K562 (cell line): ENCODE measurements at regions not wholly inside any gene's neighbourhood (a gene's known extent, or its start where the extent isn't known, plus 50 kb on each side); places are given as distances from the start of the nearest gene placed in this dataset.

Source experiments
- MTA1 ChIP-seq: fragments of 450-650 bp; IDR thresholded peaks from 2 replicates; pipeline ENCODE4 v1.6.1; 2017; ENCODE audit warnings: borderline replicate concordance
- NCOA2 ChIP-seq, 2 experiments: fragments of 450-650 bp; IDR thresholded peaks; 2 replicates each; pipeline ENCODE4 v1.6.1; 2018; ENCODE audit warnings: mild to moderate bottlenecking in 2 of 2, moderate library complexity in 1 of 2; ENCODE audit not compliant: partially characterized antibody in 2 of 2
- NR2C2 ChIP-seq, 2 experiments: fragments of 200-800 bp in 1 of 2; sonication (Bioruptor generic) in 1 of 2; sonication (generic) in 1 of 2; formaldehyde crosslinking in 1 of 2; IDR thresholded peaks; 2 replicates each; pipeline versions ENCODE4 v1.6.1 to v1.8.0; 2016 to 2022; ENCODE audit warnings: mild to moderate bottlenecking in 1 of 2, missing compliant biosample characterization in 1 of 2, missing genetic modification characterization in 1 of 2, missing genetic modification reagents in 1 of 2
- POLR2A ChIP-seq: fragments of 450-650 bp; conservative IDR thresholded peaks from 2 replicates; pipeline ENCODE4 v1.6.1; 2016
- SMARCA4 ChIP-seq: fragments of 450-650 bp; IDR thresholded peaks from 2 replicates; pipeline ENCODE4 v1.6.1; 2016
- U2AF1 ChIP-seq: fragments of 200-400 bp; formaldehyde crosslinking; optimal IDR thresholded peaks from 2 replicates; pipeline ENCODE3; 2017; ENCODE audit warnings: mild to moderate bottlenecking, low read depth, low read length, moderate library complexity
- TF ChIP-seq, protein P1 (sequence below): fragments of 200-800 bp; sonication (Bioruptor generic); IDR thresholded peaks from 2 replicates; pipeline ENCODE4 v1.6.1; 2017; ENCODE audit warnings: missing genetic modification characterization, missing compliant biosample characterization

DNA sequence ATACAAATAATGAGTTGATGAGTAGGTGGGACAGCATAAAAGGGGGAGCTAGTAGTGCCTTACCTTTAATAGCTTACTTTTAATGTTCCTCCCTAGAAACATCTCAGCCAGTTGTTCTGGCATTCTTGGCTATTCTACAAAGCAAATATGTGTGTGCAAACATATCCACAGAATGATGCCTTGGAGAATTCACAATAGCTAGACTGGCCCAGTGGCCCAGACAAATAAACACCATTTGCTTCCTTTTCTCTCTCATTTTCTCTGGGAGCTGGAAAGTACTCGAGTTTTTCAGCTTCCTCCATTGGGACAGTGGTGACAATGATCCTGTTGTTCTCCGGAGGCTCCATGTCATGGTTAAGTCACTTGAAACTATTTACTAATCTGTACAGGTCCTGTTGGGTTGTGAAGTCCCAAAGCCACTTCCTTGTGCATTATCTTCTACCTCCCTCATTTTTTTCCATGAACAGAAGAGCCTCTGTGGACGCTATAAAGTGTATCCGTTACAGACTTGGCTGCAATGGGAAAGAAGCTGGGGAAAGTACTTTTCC lies 122.9 kb downstream of the DMAC1 start:
- no peak for TF ChIP-seq SMARCA4
- TF ChIP-seq, protein P1, sequence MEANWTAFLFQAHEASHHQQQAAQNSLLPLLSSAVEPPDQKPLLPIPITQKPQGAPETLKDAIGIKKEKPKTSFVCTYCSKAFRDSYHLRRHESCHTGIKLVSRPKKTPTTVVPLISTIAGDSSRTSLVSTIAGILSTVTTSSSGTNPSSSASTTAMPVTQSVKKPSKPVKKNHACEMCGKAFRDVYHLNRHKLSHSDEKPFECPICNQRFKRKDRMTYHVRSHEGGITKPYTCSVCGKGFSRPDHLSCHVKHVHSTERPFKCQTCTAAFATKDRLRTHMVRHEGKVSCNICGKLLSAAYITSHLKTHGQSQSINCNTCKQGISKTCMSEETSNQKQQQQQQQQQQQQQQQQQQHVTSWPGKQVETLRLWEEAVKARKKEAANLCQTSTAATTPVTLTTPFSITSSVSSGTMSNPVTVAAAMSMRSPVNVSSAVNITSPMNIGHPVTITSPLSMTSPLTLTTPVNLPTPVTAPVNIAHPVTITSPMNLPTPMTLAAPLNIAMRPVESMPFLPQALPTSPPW (CRISPR knock-in tag): no peak
- no peak for TF ChIP-seq NR2C2 (CRISPR knock-in tag; IDR thresholded peaks at IDR 0.05)
- TF ChIP-seq NR2C2 (tag; IDR thresholded peaks at IDR 0.05): no peak
- no peak for TF ChIP-seq NCOA2 (IDR thresholded peaks at IDR 0.05; ENCODE audit: partially characterized antibody in 2 of 2)
- TF ChIP-seq U2AF1: no peak
- TF ChIP-seq MTA1: no peak
- TF ChIP-seq POLR2A: no peak
